Activated CD4-positive, alpha-beta T cell treated with anti-CD3 and anti-CD28 coated beads for 36 hours (primary cell): ENCODE measurements at regions not wholly inside any gene's neighbourhood (a gene's known extent, or its start where the extent isn't known, plus 50 kb on each side); places are given as distances from the start of the nearest gene placed in this dataset.
A peak's percentile ranks its signal among the peaks of the same experiment; 100 is the strongest.
"Not testable (repeated sequence)": the region's sequence is repeated elsewhere in the genome, so short reads cannot be mapped to it uniquely, and the experiment has no call there.

Experiments used
- ATAC-seq: fragments of 200-7000 bp; cut with Tn5 transposase; one replicate; pipeline ENCODE4 v1.10.0; 2021; ENCODE audit warnings: mild to moderate bottlenecking, moderate library complexity
- CTCF ChIA-PET: fragments of 350-600 bp; sonication (Branson Sonifier 250); formaldehyde crosslinking; loops from one replicate; lab custom pipeline; 2021; ENCODE audit warnings: antibody characterized with exemption; lab: Charles Lee
- POLR2A ChIA-PET: fragments of 350-600 bp; sonication (Branson Sonifier 250); formaldehyde crosslinking; loops from one replicate; lab custom pipeline; 2021; ENCODE audit warnings: antibody characterized with exemption, inconsistent platforms; lab: Charles Lee
- DNase-seq: peaks from one replicate; pipeline ENCODE4 v3.0.0-alpha.2; 2020
- H3K27ac Mint-ChIP-seq: one replicate; pipeline ENCODE4 v1.8.0; 2021; ENCODE audit warnings: mixed read lengths
- H3K27me3 Mint-ChIP-seq: one replicate; pipeline ENCODE4 v1.8.0; 2021; ENCODE audit warnings: mixed read lengths
- H3K36me3 Mint-ChIP-seq: one replicate; pipeline ENCODE4 v1.8.0; 2021; ENCODE audit warnings: low read depth, mixed read lengths
- H3K4me1 Mint-ChIP-seq: one replicate; pipeline ENCODE4 v1.8.0; 2021; ENCODE audit warnings: mixed read lengths
- H3K4me3 Mint-ChIP-seq: one replicate; pipeline ENCODE4 v1.8.0; 2021; ENCODE audit warnings: mild to moderate bottlenecking, moderate library complexity, mixed read lengths
- H3K9me3 Mint-ChIP-seq: one replicate; pipeline ENCODE4 v1.8.0; 2021; ENCODE audit warnings: low read depth, mixed read lengths
- intact Hi-C, 2 experiments: fragments of 100-400 bp; cut with DNase I in 1 of 2; cut with micrococcal nuclease in 1 of 2; formaldehyde crosslinking; loops; one replicate each; pipeline versions ENCODE4 v1.14.2 to v1.15.1; 2022 to 2024; cut with DNase I, micrococcal nuclease

DNA sequence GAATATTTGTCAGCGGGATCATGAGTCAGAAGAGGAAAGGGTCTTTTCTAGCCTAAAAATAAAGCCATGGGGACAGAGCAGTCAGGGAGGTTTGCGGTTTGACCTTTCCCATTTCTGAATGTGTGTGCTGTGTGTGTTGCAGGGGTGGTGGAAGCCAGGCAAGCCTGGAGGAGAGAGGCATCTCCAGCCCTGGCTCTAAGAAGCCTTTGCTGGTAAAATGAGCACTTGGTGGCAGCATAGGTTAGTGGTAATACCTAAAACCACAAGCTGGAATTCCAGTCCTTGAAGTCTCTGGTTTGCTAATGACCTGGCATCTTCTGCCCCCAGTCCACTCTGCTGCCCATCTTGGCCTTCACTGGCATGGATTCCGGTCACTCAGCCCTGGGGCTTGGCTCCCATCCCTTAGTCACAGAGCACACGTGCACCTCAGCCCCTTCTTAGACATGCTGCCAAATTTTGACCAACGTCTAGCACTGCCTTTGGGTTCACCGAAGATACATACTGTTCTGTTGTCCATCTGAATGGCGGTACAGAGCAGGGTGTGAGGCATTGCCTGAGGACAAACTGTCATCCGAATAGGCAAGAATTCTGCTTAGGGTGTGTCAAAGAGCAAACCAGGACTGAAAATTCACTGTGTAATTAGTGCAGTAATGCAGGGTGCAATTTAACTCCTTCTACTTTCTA, 52.7 kb downstream of the KCNA5 start:
- no peak for ATAC-seq
- Mint-ChIP-seq H3K9me3 (no peaks in the 10 kb centered on the region), H3K4me3 (no peak overlapping the region), H3K4me1 (no peaks in the 10 kb centered on the region), H3K27ac (no peak overlapping the region), H3K27me3 (peaks cover 18% of the 10 kb centered on the region), H3K36me3 (no peaks in the 10 kb centered on the region)
- POLR2A ChIA-PET, result no interaction called here
- intact Hi-C loops, result no loop called here
- CTCF ChIA-PET, result interaction anchor here (0.6 kb wide), 1 partner anchor 28 kb away, joined by 4 read pairs; no protein-coding TSS in a partner anchor
- no peak for DNase-seq

DNA sequence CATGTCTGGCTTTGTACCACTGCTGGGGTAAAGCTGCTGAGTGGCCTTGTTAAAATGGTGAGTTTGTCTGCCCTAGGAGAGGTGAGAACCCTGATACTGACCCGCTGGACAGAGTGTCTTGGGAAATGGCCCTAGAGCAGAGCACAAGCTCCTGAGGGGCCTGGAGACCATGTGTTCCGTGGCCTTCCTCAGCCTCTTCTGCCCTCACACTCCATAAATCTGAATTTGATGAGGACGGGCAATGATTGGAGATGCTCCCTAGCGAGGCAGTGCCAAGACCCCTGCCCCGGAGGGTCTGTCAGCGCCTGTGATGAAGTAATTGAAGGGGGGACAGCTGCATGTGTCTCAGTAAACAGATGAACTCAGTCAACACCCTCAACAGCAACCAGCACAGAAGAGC, 54.1 kb downstream of the KCNA5 start:
- intact Hi-C loops, result no loop called here
- no peak overlapping the region for H3K27ac Mint-ChIP-seq
- ChIA-PET CTCF (no interaction called here), POLR2A (no interaction called here)
- no peaks in the 10 kb centered on the region for H3K4me1 Mint-ChIP-seq
- peaks cover 20% of the 10 kb centered on the region for H3K27me3 Mint-ChIP-seq
- no peak for DNase-seq
- H3K36me3 Mint-ChIP-seq, result no peaks in the 10 kb centered on the region
- H3K4me3 Mint-ChIP-seq, result no peak overlapping the region
- ATAC-seq, result no peak
- no peaks in the 10 kb centered on the region for H3K9me3 Mint-ChIP-seq

DNA sequence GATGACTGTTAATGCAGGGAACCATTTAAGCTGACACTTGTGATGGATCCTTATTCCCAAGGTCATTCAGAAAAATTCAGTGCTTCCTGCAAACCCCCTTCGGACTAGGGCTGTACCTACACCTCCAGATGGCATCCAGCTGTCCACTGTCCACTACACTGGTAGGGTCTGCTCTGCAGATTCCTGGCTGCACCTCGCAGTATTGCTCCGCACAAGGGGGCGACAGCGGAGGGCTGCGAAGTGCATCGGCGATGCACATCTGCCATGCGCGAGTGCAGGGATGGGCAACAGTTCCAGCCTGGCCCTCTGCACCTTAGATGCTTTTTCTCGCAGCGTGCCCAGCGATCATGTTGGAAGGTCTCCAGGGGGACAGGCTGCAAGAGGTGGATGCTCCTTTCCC, 55.5 kb downstream of the KCNA5 start:
- intact Hi-C loops, result no loop called here
- no peak for DNase-seq
- ChIA-PET CTCF (no interaction called here), POLR2A (no interaction called here)
- Mint-ChIP-seq H3K4me1 (no peaks in the 10 kb centered on the region), H3K36me3 (no peaks in the 10 kb centered on the region), H3K4me3 (no peak overlapping the region), H3K27ac (no peak overlapping the region), H3K27me3 (peaks cover 18% of the 10 kb centered on the region), H3K9me3 (no peaks in the 10 kb centered on the region)
- ATAC-seq, result no peak

DNA sequence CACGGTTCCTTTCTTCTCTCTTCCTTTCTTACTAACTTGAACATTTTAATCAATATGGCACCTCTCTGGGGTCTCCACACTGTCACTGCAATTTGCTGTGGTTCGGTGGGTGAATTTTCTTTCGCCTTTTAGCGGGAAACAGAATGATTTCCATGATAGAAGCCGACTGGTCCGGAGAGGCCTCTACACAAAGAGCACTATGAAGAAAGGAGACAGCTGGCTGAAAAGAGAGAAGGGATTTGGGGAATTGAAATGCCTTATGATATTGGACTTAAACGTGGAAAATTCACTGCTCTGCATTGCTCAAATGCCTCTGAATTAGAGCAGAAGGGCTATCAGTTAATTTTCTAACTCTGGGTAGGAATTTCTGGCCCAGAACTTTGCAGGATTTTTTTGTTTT, 55.9 kb downstream of the KCNA5 start:
- ATAC-seq, result no peak
- Mint-ChIP-seq H3K36me3 (no peaks in the 10 kb centered on the region), H3K9me3 (no peaks in the 10 kb centered on the region), H3K27ac (no peak overlapping the region), H3K27me3 (peaks cover 18% of the 10 kb centered on the region), H3K4me1 (no peaks in the 10 kb centered on the region), H3K4me3 (no peak overlapping the region)
- intact Hi-C loops, result no loop called here
- no peak for DNase-seq
- ChIA-PET CTCF (no interaction called here), POLR2A (no interaction called here)

DNA sequence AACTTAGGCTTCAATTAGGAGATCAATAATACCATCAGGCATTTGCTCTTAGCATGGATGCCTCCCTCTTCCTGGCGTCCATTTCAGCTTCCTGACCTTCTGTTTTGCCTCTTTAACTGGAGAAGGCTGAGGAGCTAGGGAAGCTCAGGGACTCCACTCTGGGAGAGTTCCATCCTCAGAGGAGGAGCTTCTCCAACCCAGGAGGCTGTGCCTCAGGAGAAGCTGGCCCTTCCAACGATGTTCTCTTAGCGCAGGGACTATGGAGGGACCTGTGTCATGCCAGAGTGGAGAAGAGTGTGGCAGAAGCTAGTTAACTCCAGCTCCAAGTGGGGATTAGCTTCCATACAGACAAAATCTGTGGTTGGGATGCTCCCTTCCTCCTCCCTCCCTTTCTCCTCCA, 58.0 kb downstream of the KCNA5 start:
- Mint-ChIP-seq H3K27ac (no peak overlapping the region), H3K4me1 (no peaks in the 10 kb centered on the region), H3K9me3 (no peaks in the 10 kb centered on the region), H3K27me3 (peaks cover 19% of the 10 kb centered on the region), H3K4me3 (no peak overlapping the region), H3K36me3 (no peaks in the 10 kb centered on the region)
- CTCF ChIA-PET, result interaction anchor here (1.0 kb wide), 1 partner anchor 660 kb away, joined by 3 read pairs; no protein-coding TSS in a partner anchor
- ATAC-seq (no peak), DNase-seq (no peak)
- intact Hi-C loops, result no loop called here
- POLR2A ChIA-PET, result no interaction called here

DNA sequence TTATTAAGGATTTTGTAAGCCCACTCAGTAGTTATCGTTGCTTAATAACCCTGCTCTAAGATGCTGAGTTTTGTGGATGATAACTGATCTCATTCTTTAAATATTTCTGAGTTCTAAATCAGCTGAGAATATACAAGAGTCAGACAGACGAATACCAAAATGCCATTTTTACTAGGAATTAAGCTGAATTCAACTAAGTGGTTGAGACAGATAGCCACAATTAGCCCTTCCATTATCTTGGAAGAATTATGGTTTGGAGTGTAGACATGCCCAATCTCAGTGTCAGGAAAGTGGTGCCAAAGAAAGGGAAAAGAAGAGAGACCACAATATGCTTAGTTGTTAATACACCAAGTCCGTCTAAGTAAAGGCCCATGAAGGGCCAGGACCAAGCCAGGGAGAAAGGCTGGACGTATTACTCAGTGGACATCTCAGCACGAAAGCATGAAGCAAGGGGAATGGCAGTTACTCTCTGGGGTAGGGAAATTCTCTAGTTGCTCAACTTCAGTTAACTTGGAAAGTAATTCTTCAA, 58.6 kb downstream of the KCNA5 start:
- ChIA-PET CTCF (interaction anchor here (1.0 kb wide), 1 partner anchor 659 kb away, joined by 3 read pairs; no protein-coding TSS in a partner anchor), POLR2A (no interaction called here)
- H3K36me3 Mint-ChIP-seq, result no peaks in the 10 kb centered on the region
- DNase-seq (no peak), ATAC-seq (no peak)
- no peak overlapping the region for H3K4me3 Mint-ChIP-seq
- intact Hi-C loops, result no loop called here
- no peak overlapping the region for H3K27ac Mint-ChIP-seq
- no peaks in the 10 kb centered on the region for H3K4me1 Mint-ChIP-seq
- H3K9me3 Mint-ChIP-seq, result no peaks in the 10 kb centered on the region
- peaks cover 16% of the 10 kb centered on the region for H3K27me3 Mint-ChIP-seq

DNA sequence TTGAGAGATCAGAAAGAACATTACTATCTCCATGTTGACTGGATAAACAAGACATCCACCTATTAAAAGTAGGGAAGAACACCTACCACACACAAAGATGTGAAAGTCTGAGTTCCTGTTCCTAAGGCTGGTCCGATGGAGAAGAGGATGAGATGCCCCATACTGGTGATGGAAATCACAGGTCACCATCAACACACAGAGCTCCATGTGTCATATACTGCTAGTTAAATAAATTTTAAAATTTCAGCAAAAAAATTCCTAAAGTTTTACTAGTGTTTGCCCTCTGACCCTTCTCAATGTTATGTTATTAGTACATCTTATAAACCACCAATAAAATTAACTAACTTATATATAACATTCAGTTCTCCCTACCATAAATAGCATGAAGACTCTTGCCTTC, 59.1 kb downstream of the KCNA5 start:
- no peak overlapping the region for H3K27ac Mint-ChIP-seq
- intact Hi-C loops, result no loop called here
- no peaks in the 10 kb centered on the region for H3K4me1 Mint-ChIP-seq
- ChIA-PET POLR2A (no interaction called here), CTCF (interaction anchor here (1.0 kb wide), 1 partner anchor 659 kb away, joined by 3 read pairs; no protein-coding TSS in a partner anchor)
- no peaks in the 10 kb centered on the region for H3K9me3 Mint-ChIP-seq
- no peak overlapping the region for H3K4me3 Mint-ChIP-seq
- no peak for DNase-seq
- H3K36me3 Mint-ChIP-seq, result no peaks in the 10 kb centered on the region
- H3K27me3 Mint-ChIP-seq, result peaks cover 16% of the 10 kb centered on the region
- no peak for ATAC-seq

DNA sequence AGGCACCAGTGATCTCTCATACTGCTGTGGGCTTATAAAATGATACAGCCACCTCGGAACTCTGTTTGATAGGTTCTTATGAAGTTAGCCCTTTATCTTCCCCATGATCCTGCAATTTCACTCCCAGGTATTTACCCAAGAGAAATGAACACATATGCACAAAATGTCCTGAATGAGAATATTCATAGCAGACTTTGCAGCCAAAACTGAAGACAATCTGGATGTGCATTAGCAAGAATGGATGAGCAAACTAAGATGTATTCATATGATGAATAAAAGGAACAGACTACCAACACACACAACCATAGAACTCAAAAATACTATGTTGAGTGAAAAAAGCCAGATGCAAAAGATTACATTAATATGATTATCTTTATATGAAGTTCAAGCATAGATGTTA, 66.7 kb downstream of the KCNA5 start:
- Mint-ChIP-seq H3K4me3 (no peak overlapping the region), H3K36me3 (no peaks in the 10 kb centered on the region), H3K27me3 (peaks cover 21% of the 10 kb centered on the region), H3K4me1 (no peaks in the 10 kb centered on the region), H3K27ac (no peak overlapping the region), H3K9me3 (no peaks in the 10 kb centered on the region)
- intact Hi-C loops, result no loop called here
- POLR2A ChIA-PET, result no interaction called here
- CTCF ChIA-PET, result no interaction called here
- ATAC-seq (no peak), DNase-seq (no peak)

DNA sequence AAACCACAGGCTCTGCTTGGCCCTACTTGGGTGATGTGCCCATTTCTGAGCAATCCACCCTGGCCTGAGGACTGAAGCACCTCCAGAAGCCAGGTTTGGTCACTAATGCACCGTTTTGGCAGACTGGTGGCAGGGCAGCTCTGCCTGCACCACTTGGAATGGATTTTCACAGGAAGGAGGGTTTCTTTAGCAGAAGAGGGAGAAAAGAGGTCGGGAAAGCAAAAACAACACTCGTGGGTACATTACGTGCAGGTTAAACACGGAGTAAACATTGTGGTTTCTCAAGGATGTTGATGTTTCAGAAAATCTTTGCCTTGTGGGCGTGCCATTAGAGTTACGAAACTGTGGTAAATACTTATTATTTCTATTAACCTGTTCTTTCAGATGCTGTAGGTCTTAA, 70.8 kb downstream of the KCNA5 start:
- ChIA-PET POLR2A (no interaction called here), CTCF (no interaction called here)
- DNase-seq (no peak), ATAC-seq (no peak)
- H3K4me1 Mint-ChIP-seq, result no peaks in the 10 kb centered on the region
- no peak overlapping the region for H3K27ac Mint-ChIP-seq
- H3K27me3 Mint-ChIP-seq, result peaks cover 14% of the 10 kb centered on the region
- intact Hi-C loops, result no loop called here
- H3K4me3 Mint-ChIP-seq, result no peak overlapping the region
- H3K9me3 Mint-ChIP-seq, result no peaks in the 10 kb centered on the region
- H3K36me3 Mint-ChIP-seq, result no peaks in the 10 kb centered on the region

DNA sequence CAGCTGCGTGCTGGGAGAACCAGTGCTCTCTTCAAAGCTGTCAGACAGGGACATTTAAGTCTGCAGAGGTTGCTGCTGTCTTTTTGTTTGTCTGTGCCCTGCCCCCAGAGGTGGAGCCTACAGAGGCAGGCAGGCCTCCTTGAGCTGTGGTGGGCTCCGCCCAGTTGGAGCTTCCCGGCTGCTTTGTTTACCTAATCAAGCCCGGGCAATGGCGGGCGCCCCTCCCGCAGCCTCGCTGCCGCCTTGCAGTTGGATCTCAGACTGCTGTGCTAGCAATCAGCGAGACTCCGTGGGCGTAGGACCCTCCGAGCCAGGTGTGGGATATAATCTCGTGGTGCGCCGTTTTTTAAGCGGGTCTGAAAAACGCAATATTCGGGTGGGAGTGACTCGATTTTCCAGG, 78.1 kb downstream of the KCNA5 start:
- CTCF ChIA-PET, ATAC-seq, H3K27ac Mint-ChIP-seq, H3K4me1 Mint-ChIP-seq, H3K9me3 Mint-ChIP-seq, H3K4me3 Mint-ChIP-seq, H3K27me3 Mint-ChIP-seq, H3K36me3 Mint-ChIP-seq, intact Hi-C loops, POLR2A ChIA-PET: not testable (repeated sequence)
- peak; percentile 22 for DNase-seq

DNA sequence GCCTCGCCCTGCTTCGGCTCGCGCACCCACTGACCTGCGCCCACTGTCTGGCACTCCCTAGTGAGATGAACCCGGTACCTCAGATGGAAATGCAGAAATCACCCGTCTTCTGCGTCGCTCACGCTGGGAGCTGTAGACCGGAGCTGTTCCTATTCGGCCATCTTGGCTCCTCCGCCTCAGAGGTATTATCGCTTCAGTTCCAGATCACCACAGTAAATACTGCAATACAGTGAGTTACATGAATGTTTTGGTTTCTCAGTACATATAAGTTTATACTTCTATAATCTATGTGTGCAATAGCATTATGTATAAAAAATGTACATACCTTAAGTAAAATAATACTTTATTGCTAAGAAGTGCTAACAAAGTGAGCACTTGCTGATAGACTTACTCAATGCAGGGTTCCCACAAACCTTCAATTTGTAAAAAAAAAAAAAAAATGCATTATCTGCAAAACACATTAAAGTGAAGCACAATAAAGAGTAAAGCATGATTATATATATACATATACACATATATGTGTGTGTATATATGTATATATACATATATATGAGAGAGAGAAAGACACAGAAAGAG, 78.7 kb downstream of the KCNA5 start:
- ATAC-seq, DNase-seq, POLR2A ChIA-PET, H3K4me1 Mint-ChIP-seq, CTCF ChIA-PET, H3K36me3 Mint-ChIP-seq, H3K4me3 Mint-ChIP-seq, H3K27ac Mint-ChIP-seq, intact Hi-C loops, H3K9me3 Mint-ChIP-seq, H3K27me3 Mint-ChIP-seq: not testable (repeated sequence)

DNA sequence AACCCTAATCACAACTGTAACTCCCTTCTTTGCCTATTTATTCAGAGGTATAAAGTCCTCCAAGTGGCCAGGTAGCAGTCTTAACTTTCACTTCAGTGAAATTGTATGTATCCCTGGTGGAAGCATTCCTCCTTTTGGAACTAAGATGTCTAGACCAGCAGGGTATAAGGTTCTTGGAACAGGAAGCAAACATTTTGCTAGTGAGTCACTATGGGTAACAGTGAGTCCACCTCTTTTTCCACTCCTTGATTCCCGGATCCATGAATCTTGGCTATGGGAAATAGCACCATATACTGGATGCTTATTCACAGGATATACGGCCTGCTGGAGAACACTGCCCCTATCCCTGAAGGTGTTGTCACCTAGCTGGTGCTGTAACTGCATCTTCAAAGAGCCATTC, 80.2 kb downstream of the KCNA5 start:
- ChIA-PET POLR2A (no interaction called here), CTCF (no interaction called here)
- Mint-ChIP-seq H3K27me3 (peaks cover 9% of the 10 kb centered on the region), H3K27ac (no peak overlapping the region), H3K36me3 (no peaks in the 10 kb centered on the region), H3K4me3 (no peak overlapping the region), H3K9me3 (no peaks in the 10 kb centered on the region), H3K4me1 (no peaks in the 10 kb centered on the region)
- DNase-seq (no peak), ATAC-seq (no peak)
- intact Hi-C loops, result no loop called here
